Activated B cell treated with CpG ODN at 0.5 μM for 24 hours (primary cell): ENCODE measurements at regions not wholly inside any gene's neighbourhood (a gene's known extent, or its start where the extent isn't known, plus 50 kb on each side); places are given as distances from the start of the nearest gene placed in this dataset.

Experiments used
- ATAC-seq: fragments of 200-7000 bp; cut with Tn5 transposase; one replicate; pipeline ENCODE4 v1.10.0; 2021; ENCODE audit warnings: low read depth, mild to moderate bottlenecking, moderate library complexity
- CTCF ChIA-PET: fragments of 350-600 bp; sonication (Branson Sonifier 250); formaldehyde crosslinking; loops from one replicate; lab custom pipeline; 2021; ENCODE audit warnings: antibody characterized with exemption; lab: Charles Lee
- POLR2A ChIA-PET: fragments of 350-600 bp; sonication (Branson Sonifier 250); formaldehyde crosslinking; loops from one replicate; lab custom pipeline; 2021; ENCODE audit warnings: antibody characterized with exemption; lab: Charles Lee
- DNase-seq: peaks from one replicate; pipeline ENCODE4 v3.0.0; 2022
- H3K27ac Mint-ChIP-seq: one replicate; pipeline ENCODE4 v1.8.0; 2020; ENCODE audit warnings: mixed read lengths
- H3K27me3 Mint-ChIP-seq: one replicate; pipeline ENCODE4 v1.8.0; 2021; ENCODE audit warnings: mixed read lengths
- H3K36me3 Mint-ChIP-seq: one replicate; pipeline ENCODE4 v1.8.0; 2021; ENCODE audit warnings: low read depth, mixed read lengths
- H3K4me1 Mint-ChIP-seq: one replicate; pipeline ENCODE4 v1.8.0; 2021; ENCODE audit warnings: mixed read lengths
- H3K4me3 Mint-ChIP-seq: one replicate; pipeline ENCODE4 v1.8.0; 2020; ENCODE audit warnings: mild to moderate bottlenecking, mixed read lengths
- H3K9me3 Mint-ChIP-seq: one replicate; pipeline ENCODE4 v1.8.0; 2020; ENCODE audit warnings: mixed read lengths
- CTCF ChIP-seq: fragments of 200-600 bp; IDR thresholded peaks from one replicate; pipeline ENCODE4 v1.8.0; 2022; ENCODE audit warnings: antibody characterized with exemption, mild to moderate bottlenecking
- intact Hi-C: fragments of 100-400 bp; cut with micrococcal nuclease; formaldehyde crosslinking; loops from one replicate; pipeline ENCODE4 v1.15.1; 2024

DNA sequence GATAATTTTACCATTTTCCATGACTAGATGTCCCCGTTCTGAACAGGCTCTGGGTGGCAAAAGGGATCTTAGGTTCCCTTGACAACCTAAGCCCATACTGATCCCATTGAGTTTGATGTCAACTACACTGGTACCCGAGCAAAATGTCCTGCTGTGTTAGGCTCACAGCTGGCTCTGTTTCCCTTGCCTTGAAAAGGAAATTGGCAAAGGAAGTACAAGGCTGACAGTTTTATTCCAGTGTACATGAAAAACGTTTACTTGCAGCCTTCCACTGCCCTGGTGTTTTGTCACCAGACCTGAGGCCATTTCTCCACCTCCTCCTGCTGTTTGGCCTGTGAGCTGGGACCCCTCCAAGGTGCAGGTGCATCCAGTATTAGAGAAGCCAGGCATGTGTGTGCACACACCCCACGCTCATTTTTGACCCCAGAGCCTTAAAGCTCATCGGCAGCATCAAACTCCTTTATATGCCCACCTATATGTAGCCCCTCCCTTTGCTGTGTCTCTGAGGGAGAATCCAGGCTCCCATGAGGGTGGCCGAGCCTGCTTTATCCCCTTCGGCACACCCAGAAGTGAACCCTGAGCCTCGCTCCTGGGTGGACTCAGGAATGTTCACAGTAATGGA is 171.3 kb downstream of the NDUFA10 start:
- Mint-ChIP-seq H3K9me3 (peaks cover 21% of the 10 kb centered on the region), H3K27ac (no peak overlapping the region), H3K36me3 (no peaks in the 10 kb centered on the region), H3K4me1 (no peaks in the 10 kb centered on the region), H3K27me3 (peaks cover 34% of the 10 kb centered on the region), H3K4me3 (no peak overlapping the region)
- TF ChIP-seq CTCF: no peak
- no peak for ATAC-seq
- intact Hi-C loops: no loop called here
- CTCF ChIA-PET: no interaction called here
- no peak for DNase-seq
- POLR2A ChIA-PET: no interaction called here

GRCh38 chr2:239853121-239853520 is 172.0 kb downstream of the NDUFA10 start:
- intact Hi-C loops: no loop called here
- ATAC-seq: no peak
- TF ChIP-seq CTCF: no peak
- POLR2A ChIA-PET: no interaction called here
- H3K4me1 Mint-ChIP-seq: no peaks in the 10 kb centered on the region
- H3K4me3 Mint-ChIP-seq: no peak overlapping the region
- CTCF ChIA-PET: no interaction called here
- peaks cover 28% of the 10 kb centered on the region for H3K27me3 Mint-ChIP-seq
- DNase-seq: no peak
- no peak overlapping the region for H3K27ac Mint-ChIP-seq
- H3K9me3 Mint-ChIP-seq: peaks cover 22% of the 10 kb centered on the region
- H3K36me3 Mint-ChIP-seq: no peaks in the 10 kb centered on the region

DNA sequence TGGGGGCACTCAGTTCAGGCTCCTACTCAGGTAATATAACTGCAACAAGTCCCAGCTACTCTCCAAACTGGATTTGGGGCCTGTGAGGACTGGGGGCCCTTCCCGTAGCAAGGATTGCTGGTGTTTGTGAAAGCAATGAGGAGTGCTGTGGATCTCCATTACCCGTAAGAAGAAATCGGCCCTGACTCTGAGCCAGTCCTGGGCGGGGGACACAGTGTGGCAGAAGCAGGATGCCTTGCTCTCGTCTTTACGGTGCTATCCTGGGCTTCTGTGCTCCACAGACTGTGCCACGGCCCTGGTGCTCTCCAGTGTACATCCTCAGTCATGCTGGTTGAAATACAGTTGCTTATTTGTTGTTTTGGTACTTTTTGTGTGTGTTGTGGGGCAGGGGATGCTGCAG is 172.9 kb downstream of the NDUFA10 start:
- DNase-seq: no peak
- no peak for ATAC-seq

DNA sequence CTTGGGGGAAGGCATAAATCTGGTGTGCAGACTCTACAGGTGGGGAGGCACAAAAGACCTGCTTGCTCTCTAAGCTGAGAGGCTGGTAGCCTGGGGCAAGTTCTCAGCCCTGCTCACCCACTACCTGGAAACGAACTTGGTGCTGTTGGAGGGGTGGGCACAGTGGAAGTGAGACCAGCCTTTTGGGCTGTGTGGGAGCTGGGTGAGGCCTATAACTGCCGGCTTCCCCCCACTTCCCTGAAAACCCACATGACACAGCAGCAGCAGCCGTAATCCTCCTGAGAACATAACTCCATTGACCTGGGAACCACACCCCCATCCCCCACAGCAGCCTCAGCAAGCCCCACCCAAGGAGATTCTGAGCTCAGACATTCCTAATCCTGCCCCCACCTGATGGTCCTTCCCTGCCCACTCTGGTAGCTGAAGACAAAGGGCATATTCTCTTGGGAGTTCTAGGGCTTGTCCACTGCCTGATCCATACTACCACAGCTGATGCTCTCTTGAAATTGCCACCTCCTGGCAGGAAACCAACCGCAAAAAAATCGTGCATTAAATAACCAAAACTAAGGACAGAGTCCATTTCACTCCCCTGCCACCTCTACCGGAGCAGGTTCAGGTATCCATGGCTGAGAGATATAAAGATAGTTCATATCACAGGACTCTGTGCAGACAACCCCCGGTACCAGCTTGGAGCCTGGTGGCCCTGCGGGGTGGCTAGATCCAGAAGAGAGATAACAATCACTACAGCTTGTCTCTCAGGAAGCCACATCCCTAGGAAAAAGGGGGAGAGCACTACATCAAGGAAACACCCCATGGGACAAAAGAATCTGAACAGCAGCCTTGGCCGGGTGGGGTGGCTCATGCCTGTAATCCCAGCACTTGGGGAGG is 178.1 kb downstream of the NDUFA10 start:
- intact Hi-C loops: no loop called here
- Mint-ChIP-seq H3K4me1 (no peaks in the 10 kb centered on the region), H3K36me3 (no peaks in the 10 kb centered on the region), H3K27me3 (peaks cover 14% of the 10 kb centered on the region), H3K4me3 (no peak overlapping the region), H3K9me3 (peaks cover 29% of the 10 kb centered on the region), H3K27ac (no peak overlapping the region)
- no peak for DNase-seq
- TF ChIP-seq CTCF: no peak
- ATAC-seq: no peak
- ChIA-PET CTCF (no interaction called here), POLR2A (no interaction called here)

More for the DNA sequence above, 172.9 kb downstream of the NDUFA10 start:
- H3K4me3 Mint-ChIP-seq: no peak overlapping the region
- H3K36me3 Mint-ChIP-seq: no peaks in the 10 kb centered on the region
- H3K9me3 Mint-ChIP-seq: peaks cover 25% of the 10 kb centered on the region
- CTCF ChIA-PET: no interaction called here
- H3K4me1 Mint-ChIP-seq: no peaks in the 10 kb centered on the region
- H3K27me3 Mint-ChIP-seq: peaks cover 25% of the 10 kb centered on the region
- TF ChIP-seq CTCF: no peak
- intact Hi-C loops: no loop called here
- POLR2A ChIA-PET: no interaction called here
- no peak overlapping the region for H3K27ac Mint-ChIP-seq

DNA sequence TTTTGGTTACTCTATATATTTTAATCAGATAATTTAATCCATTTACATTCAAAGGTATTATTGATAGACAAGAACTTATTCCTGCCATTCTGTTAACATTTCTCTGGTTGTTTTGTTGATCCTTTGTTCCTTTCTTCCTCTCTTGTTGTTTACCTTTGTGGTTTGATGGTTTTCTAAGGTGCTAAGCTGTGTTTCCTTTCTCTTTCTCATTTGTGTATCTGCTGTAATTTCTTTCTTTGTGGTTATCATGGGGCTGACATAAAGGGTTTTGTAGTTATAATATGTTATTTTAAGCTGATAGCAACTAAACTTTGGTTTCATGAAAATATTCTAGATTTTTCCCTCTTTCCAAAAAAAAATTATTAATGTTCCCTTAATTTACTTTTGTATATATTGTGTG is 179.2 kb downstream of the NDUFA10 start:
- no peak overlapping the region for H3K27ac Mint-ChIP-seq
- no peaks in the 10 kb centered on the region for H3K36me3 Mint-ChIP-seq
- DNase-seq (no peak), ATAC-seq (no peak)
- H3K4me1 Mint-ChIP-seq: no peaks in the 10 kb centered on the region
- no peak for TF ChIP-seq CTCF
- CTCF ChIA-PET: no interaction called here
- H3K4me3 Mint-ChIP-seq: no peak overlapping the region
- H3K27me3 Mint-ChIP-seq: peaks cover 10% of the 10 kb centered on the region
- intact Hi-C loops: no loop called here
- POLR2A ChIA-PET: no interaction called here
- peaks cover 24% of the 10 kb centered on the region for H3K9me3 Mint-ChIP-seq
